ENCODE measurements at regions not wholly inside any gene's neighbourhood (a gene's known extent, or its start where the extent isn't known, plus 50 kb on each side); places are given as distances from the start of the nearest gene placed in this dataset.

DNA sequence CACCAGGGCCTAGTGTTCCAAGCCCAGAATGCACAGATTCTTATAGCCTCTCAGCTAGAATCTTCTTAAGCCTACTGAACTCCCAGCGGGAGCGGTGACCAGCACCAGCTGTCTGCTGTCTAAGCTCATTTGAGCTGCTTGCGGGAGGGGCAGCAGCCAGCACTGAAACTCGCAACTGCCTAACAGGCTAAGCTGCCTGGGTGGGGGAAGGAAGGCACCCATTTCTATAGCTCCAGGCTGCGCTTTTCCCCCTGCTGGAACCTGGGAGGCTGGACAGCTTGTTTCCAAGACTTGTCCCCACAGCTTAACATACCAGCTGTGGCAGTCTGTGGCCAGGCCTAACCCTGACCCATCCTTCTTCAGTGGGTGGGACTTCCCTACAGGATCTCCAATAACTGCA lies 512.9 kb downstream of the EFNA5 start:
- H3K9ac ChIP-seq (ENCODE audit: low read depth in 1 of 2, low read length in 2 of 2): no peak overlapping the region
- no peaks in the 10 kb centered on the region for H3K4me1 ChIP-seq (ENCODE audit: control insufficient read depth in 4 of 4, insufficient read depth in 4 of 4, low read length in 3 of 4)
- no peaks in the 10 kb centered on the region for H3K36me3 ChIP-seq (ENCODE audit: control insufficient read depth in 4 of 4, insufficient read depth in 3 of 4, low read depth in 1 of 4, low read length in 3 of 4)
- TF ChIP-seq SP1 (IDR thresholded peaks at IDR 0.05) (no peak), FOXA2 (IDR thresholded peaks at IDR 0.05) (no peak), HNF4G (IDR thresholded peaks at IDR 0.05) (no peak), YY1 (IDR thresholded peaks at IDR 0.05) (no peak), JUND (IDR thresholded peaks at IDR 0.05) (no peak)
- TF ChIP-seq, protein P1, sequence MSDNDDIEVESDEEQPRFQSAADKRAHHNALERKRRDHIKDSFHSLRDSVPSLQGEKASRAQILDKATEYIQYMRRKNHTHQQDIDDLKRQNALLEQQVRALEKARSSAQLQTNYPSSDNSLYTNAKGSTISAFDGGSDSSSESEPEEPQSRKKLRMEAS (IDR thresholded peaks at IDR 0.05): no peak
- H3K27ac ChIP-seq (ENCODE audit: low read depth in 1 of 2, low read length in 2 of 2): no peak overlapping the region
- 94% methylated on average over 5 of the region's 5 CpGs for WGBS
- no peak for DNase-seq (ENCODE audit: low spot score)
- no peaks in the 10 kb centered on the region for H3K9me3 ChIP-seq (ENCODE audit: control insufficient read depth in 4 of 4, low read length in 3 of 4)
- no peaks in the 10 kb centered on the region for H3K27me3 ChIP-seq (ENCODE audit: control insufficient read depth in 4 of 4, insufficient read depth in 4 of 4, low read length in 3 of 4)
- no peak overlapping the region for H3K4me3 ChIP-seq (ENCODE audit: low read depth in 1 of 3, low read length in 3 of 3)

DNA sequence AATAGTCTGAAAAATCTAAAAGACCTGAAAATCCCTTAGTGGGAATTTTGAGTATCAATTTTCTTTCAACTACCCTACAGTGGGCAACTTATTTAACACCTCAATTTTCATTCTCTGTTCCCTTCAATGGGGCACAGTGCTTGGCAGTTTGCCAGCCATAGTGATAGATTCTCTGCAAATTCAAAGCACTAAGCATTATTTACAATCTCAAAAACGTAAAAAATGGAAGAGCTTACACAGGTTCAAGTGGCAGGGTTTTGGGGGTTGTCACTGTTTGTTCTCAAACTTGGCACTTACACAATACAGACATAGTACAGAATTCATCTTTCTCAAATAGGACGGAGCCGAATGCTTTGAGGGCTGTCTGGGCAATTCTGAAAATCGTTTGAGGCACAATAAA lies 515.0 kb downstream of the EFNA5 start:
- no peaks in the 10 kb centered on the region for H3K9me3 ChIP-seq (ENCODE audit: control insufficient read depth in 4 of 4, low read length in 3 of 4)
- no peak overlapping the region for H3K27ac ChIP-seq (ENCODE audit: low read depth in 1 of 2, low read length in 2 of 2)
- H3K27me3 ChIP-seq (ENCODE audit: control insufficient read depth in 4 of 4, insufficient read depth in 4 of 4, low read length in 3 of 4): no peaks in the 10 kb centered on the region
- H3K9ac ChIP-seq (ENCODE audit: low read depth in 1 of 2, low read length in 2 of 2): no peak overlapping the region
- WGBS: 59% methylated on average over 4 of the region's 4 CpGs
- H3K4me3 ChIP-seq (ENCODE audit: low read depth in 1 of 3, low read length in 3 of 3): no peak overlapping the region
- no peak for DNase-seq (ENCODE audit: low spot score)
- no peaks in the 10 kb centered on the region for H3K4me1 ChIP-seq (ENCODE audit: control insufficient read depth in 4 of 4, insufficient read depth in 4 of 4, low read length in 3 of 4)
- no peaks in the 10 kb centered on the region for H3K36me3 ChIP-seq (ENCODE audit: control insufficient read depth in 4 of 4, insufficient read depth in 3 of 4, low read depth in 1 of 4, low read length in 3 of 4)
- TF ChIP-seq YY1 (IDR thresholded peaks at IDR 0.05): no peak
- TF ChIP-seq, protein P2, sequence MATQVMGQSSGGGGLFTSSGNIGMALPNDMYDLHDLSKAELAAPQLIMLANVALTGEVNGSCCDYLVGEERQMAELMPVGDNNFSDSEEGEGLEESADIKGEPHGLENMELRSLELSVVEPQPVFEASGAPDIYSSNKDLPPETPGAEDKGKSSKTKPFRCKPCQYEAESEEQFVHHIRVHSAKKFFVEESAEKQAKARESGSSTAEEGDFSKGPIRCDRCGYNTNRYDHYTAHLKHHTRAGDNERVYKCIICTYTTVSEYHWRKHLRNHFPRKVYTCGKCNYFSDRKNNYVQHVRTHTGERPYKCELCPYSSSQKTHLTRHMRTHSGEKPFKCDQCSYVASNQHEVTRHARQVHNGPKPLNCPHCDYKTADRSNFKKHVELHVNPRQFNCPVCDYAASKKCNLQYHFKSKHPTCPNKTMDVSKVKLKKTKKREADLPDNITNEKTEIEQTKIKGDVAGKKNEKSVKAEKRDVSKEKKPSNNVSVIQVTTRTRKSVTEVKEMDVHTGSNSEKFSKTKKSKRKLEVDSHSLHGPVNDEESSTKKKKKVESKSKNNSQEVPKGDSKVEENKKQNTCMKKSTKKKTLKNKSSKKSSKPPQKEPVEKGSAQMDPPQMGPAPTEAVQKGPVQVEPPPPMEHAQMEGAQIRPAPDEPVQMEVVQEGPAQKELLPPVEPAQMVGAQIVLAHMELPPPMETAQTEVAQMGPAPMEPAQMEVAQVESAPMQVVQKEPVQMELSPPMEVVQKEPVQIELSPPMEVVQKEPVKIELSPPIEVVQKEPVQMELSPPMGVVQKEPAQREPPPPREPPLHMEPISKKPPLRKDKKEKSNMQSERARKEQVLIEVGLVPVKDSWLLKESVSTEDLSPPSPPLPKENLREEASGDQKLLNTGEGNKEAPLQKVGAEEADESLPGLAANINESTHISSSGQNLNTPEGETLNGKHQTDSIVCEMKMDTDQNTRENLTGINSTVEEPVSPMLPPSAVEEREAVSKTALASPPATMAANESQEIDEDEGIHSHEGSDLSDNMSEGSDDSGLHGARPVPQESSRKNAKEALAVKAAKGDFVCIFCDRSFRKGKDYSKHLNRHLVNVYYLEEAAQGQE (IDR thresholded peaks at IDR 0.05): no peak
- no peak for TF ChIP-seq JUND (IDR thresholded peaks at IDR 0.05)
- TF ChIP-seq HNF4A (conservative IDR thresholded peaks at IDR 0.05): no peak

DNA sequence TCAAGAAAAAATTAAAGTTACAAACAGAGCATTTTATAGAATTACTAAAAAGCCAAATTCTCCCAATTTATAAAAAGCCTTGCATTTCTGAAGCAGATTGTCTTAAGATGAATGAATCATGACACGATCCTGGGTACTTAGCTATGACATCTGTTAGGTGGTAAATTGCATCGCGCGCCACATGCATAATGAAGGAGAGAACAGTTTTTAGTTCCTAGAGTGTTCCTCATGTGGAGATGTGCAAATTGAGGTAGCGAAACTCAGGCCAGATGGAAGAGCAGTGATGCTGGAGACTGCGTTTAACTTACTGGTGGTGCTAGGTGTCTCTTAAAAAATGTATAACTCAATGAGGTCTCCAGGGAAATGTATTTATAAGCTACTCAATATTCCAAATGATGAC lies 516.1 kb downstream of the EFNA5 start:
- Histone ChIP-seq H3K9me3 (ENCODE audit: control insufficient read depth in 4 of 4, low read length in 3 of 4) (no peaks in the 10 kb centered on the region), H3K4me3 (ENCODE audit: low read depth in 1 of 3, low read length in 3 of 3) (no peak overlapping the region), H3K4me1 (ENCODE audit: control insufficient read depth in 4 of 4, insufficient read depth in 4 of 4, low read length in 3 of 4) (no peaks in the 10 kb centered on the region), H3K27ac (ENCODE audit: low read depth in 1 of 2, low read length in 2 of 2) (no peak overlapping the region), H3K9ac (ENCODE audit: low read depth in 1 of 2, low read length in 2 of 2) (no peak overlapping the region), H3K36me3 (ENCODE audit: control insufficient read depth in 4 of 4, insufficient read depth in 3 of 4, low read depth in 1 of 4, low read length in 3 of 4) (no peaks in the 10 kb centered on the region), H3K27me3 (ENCODE audit: control insufficient read depth in 4 of 4, insufficient read depth in 4 of 4, low read length in 3 of 4) (no peaks in the 10 kb centered on the region)
- 91% methylated on average over 6 of the region's 6 CpGs for whole genome bisulfite sequencing
- no peak for DNase-seq (ENCODE audit: low spot score)
- no peak for TF ChIP-seq JUND (IDR thresholded peaks at IDR 0.05)
- no peak for TF ChIP-seq HNF4G (IDR thresholded peaks at IDR 0.05)
- TF ChIP-seq RAD21 (IDR thresholded peaks at IDR 0.05): no peak
- TF ChIP-seq GABPA (IDR thresholded peaks at IDR 0.05 in 1 of 2, conservative IDR thresholded peaks at IDR 0.05 in 1 of 2): no peak
- TF ChIP-seq EGR1 (IDR thresholded peaks at IDR 0.05; ENCODE audit: low read depth in 2 of 2): no peak
- no peak for TF ChIP-seq YY1 (IDR thresholded peaks at IDR 0.05)
- TF ChIP-seq NR2F2 (IDR thresholded peaks at IDR 0.05): no peak
- no peak for TF ChIP-seq RXRA (IDR thresholded peaks at IDR 0.05)
- TF ChIP-seq, protein P1 (IDR thresholded peaks at IDR 0.05): no peak
- TF ChIP-seq, protein P3, sequence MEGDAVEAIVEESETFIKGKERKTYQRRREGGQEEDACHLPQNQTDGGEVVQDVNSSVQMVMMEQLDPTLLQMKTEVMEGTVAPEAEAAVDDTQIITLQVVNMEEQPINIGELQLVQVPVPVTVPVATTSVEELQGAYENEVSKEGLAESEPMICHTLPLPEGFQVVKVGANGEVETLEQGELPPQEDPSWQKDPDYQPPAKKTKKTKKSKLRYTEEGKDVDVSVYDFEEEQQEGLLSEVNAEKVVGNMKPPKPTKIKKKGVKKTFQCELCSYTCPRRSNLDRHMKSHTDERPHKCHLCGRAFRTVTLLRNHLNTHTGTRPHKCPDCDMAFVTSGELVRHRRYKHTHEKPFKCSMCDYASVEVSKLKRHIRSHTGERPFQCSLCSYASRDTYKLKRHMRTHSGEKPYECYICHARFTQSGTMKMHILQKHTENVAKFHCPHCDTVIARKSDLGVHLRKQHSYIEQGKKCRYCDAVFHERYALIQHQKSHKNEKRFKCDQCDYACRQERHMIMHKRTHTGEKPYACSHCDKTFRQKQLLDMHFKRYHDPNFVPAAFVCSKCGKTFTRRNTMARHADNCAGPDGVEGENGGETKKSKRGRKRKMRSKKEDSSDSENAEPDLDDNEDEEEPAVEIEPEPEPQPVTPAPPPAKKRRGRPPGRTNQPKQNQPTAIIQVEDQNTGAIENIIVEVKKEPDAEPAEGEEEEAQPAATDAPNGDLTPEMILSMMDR (IDR thresholded peaks at IDR 0.05; ENCODE audit: low read depth, low read length, missing input control): no peak
- no peak for TF ChIP-seq TAF1 (conservative IDR thresholded peaks at IDR 0.05)
- TF ChIP-seq, protein P4, sequence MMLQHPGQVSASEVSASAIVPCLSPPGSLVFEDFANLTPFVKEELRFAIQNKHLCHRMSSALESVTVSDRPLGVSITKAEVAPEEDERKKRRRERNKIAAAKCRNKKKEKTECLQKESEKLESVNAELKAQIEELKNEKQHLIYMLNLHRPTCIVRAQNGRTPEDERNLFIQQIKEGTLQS (IDR thresholded peaks at IDR 0.05): no peak
- TF ChIP-seq FOXA1 (IDR thresholded peaks at IDR 0.05): no peak
- TF ChIP-seq SP1 (IDR thresholded peaks at IDR 0.05): no peak
- TF ChIP-seq FOXA2 (IDR thresholded peaks at IDR 0.05): no peak

Data from liver (tissue), 8 donors.